ENCODE measurements at regions not wholly inside any gene's neighbourhood (a gene's known extent, or its start where the extent isn't known, plus 50 kb on each side); places are given as distances from the start of the nearest gene placed in this dataset.

DNA sequence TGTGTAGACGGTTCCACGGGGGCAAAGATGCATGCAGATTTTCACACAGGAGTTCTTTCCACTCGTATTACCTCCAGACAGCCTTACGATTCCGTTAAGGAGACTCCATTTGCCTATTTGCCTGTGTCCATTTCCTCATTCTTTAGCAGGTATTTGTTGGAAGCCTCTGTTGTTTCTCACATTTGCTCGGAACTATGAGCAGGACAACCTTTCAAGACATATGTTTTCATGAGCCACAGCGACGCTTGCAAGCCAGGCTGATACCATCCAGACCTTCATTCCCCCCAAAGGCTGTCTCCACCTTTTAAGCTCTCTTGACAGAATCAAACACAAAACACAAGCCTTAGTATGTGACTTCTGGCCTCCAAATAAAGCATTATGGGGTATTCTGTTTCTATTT, 57.6 kb upstream of the NEDD9 start:
- H3K4me3 ChIP-seq (ENCODE audit: low read depth, poor library complexity, severe bottlenecking), result no peak overlapping the region
- DNase-seq (ENCODE audit: low spot score in 2 of 2), result no peak
- intact Hi-C loops (cut with DNase I; ENCODE audit: low total_unique reads), result no loop called here
- WGBS, 2 donors, result 80 to 88% methylated on average over 8 of the region's 8 CpGs
- TF ChIP-seq, protein P1, sequence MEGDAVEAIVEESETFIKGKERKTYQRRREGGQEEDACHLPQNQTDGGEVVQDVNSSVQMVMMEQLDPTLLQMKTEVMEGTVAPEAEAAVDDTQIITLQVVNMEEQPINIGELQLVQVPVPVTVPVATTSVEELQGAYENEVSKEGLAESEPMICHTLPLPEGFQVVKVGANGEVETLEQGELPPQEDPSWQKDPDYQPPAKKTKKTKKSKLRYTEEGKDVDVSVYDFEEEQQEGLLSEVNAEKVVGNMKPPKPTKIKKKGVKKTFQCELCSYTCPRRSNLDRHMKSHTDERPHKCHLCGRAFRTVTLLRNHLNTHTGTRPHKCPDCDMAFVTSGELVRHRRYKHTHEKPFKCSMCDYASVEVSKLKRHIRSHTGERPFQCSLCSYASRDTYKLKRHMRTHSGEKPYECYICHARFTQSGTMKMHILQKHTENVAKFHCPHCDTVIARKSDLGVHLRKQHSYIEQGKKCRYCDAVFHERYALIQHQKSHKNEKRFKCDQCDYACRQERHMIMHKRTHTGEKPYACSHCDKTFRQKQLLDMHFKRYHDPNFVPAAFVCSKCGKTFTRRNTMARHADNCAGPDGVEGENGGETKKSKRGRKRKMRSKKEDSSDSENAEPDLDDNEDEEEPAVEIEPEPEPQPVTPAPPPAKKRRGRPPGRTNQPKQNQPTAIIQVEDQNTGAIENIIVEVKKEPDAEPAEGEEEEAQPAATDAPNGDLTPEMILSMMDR (IDR thresholded peaks at IDR 0.05), result no peak
- TF ChIP-seq POLR2A (IDR thresholded peaks at IDR 0.05), result no peak

DNA sequence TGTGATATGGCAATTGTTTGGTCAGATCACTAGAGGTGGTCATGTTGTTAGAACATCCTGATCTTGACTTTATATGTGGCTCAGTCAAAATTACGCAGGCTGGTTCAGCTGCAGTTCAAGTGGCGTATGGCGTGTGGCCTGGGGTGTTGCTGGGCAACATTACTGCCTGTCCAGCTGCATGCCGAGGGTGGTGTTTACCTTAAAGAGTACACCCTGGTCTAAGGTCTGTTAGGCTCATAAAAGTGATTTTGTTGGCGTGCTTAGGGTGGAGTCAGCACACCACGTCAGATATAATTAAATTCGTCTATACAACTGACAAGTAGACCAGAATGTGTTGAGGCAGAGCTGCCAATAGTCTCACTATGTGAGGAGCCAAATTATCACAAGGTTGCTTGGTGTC, 55.6 kb upstream of the NEDD9 start:
- TF ChIP-seq, protein P1 (IDR thresholded peaks at IDR 0.05), result no peak
- no peak for TF ChIP-seq POLR2A (IDR thresholded peaks at IDR 0.05)
- 80 to 86% methylated on average over 7 of the region's 7 CpGs for WGBS, 2 donors
- no peak for DNase-seq (ENCODE audit: low spot score in 2 of 2)
- intact Hi-C loops (cut with DNase I; ENCODE audit: low total_unique reads), result no loop called here
- no peak overlapping the region for H3K4me3 ChIP-seq (ENCODE audit: low read depth, poor library complexity, severe bottlenecking)

DNA sequence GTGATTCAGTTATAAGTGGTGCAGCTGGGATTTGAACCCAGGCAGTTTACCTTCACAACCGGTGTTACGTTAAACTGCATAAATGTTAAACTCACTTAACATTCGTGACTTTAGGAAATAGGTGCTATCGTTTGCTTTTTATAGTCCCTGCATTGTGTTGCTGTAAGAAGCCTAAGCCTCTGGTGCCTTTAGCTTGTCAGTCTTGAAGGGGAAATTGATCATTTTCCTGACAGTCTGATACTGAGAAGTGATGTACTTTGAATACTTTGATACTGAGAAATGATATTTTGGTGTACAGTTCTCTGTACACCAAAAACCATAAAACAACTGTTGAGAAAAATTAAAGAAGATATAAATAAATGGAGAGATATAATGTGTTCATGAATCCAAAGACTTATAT, 52.5 kb upstream of the NEDD9 start:
- intact Hi-C loops (cut with DNase I; ENCODE audit: low total_unique reads), result no loop called here
- WGBS, 2 donors, result 91 to 92% methylated on average over 4 of the region's 4 CpGs
- DNase-seq (ENCODE audit: low spot score in 2 of 2), result no peak
- TF ChIP-seq POLR2A (IDR thresholded peaks at IDR 0.05), result no peak
- TF ChIP-seq, protein P1 (IDR thresholded peaks at IDR 0.05), result no peak
- no peak overlapping the region for H3K4me3 ChIP-seq (ENCODE audit: low read depth, poor library complexity, severe bottlenecking)

DNA sequence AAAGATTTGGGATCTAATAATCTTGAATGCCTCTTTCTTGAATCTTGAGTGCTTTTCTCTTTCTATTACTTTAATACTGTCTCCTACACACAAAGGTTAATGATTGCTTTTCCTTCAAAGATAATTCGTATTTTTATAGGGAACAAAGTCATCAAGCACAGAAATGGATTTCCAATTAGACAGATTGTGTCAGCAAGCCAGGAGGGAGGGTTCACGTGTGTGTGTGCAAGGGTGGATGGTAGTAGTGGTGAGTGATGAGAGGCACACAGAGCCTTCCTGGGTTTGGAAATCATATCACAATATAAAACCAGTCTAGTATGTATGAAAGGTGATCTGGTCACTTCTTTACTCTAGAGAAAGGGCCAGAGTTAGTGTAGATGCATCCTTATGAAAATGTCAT, 51.2 kb upstream of the NEDD9 start:
- H3K4me3 ChIP-seq (ENCODE audit: low read depth, poor library complexity, severe bottlenecking), result no peak overlapping the region
- WGBS, 2 donors, result 93 to 95% methylated on average over 2 of the region's 2 CpGs
- TF ChIP-seq POLR2A (IDR thresholded peaks at IDR 0.05), result no peak
- TF ChIP-seq, protein P1 (IDR thresholded peaks at IDR 0.05), result no peak
- no peak for DNase-seq (ENCODE audit: low spot score in 2 of 2)
- intact Hi-C loops (cut with DNase I; ENCODE audit: low total_unique reads), result no loop called here

DNA sequence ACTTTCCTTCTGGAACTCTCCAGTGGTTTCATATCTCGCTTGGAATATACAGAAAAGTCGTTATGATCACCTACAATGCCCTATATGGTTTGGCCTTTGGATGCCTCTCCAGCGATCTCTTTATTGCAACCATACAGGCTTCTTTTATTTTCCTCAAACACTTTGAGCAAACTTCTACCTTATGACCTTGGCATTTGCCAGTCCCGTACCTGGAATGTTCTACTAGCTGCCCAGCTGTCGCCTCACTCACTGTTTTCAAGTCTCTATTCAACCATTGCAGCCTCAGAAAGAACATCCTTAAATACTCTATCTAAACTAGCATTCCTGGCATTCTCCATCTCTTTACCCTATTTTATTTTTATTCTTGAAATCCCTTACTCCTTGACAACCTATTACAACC, 50.4 kb upstream of the NEDD9 start:
- no peak for TF ChIP-seq POLR2A (IDR thresholded peaks at IDR 0.05)
- TF ChIP-seq, protein P1 (IDR thresholded peaks at IDR 0.05), result no peak
- no peak overlapping the region for H3K4me3 ChIP-seq (ENCODE audit: low read depth, poor library complexity, severe bottlenecking)
- DNase-seq (ENCODE audit: low spot score in 2 of 2), result no peak
- intact Hi-C loops (cut with DNase I; ENCODE audit: low total_unique reads), result no loop called here
- 90 to 94% methylated on average over 5 of the region's 5 CpGs for WGBS, 2 donors

Measured in lower leg skin (tissue), 4 donors.